NAMALWA (cell line): ENCODE measurements at regions not wholly inside any gene's neighbourhood (a gene's known extent, or its start where the extent isn't known, plus 50 kb on each side); places are given as distances from the start of the nearest gene placed in this dataset.

ENCODE experiments used
- DNase-seq: peaks from one replicate; pipeline ENCODE4 v3.0.0-alpha.2; 2015; ENCODE audit warnings: low spot score

- DNase-seq: no peak
Measured at GRCh38 chr2:58664523-58665151, 423.5 kb upstream of the FANCL start.

GRCh38 chr2:58660046-58660445 is 418.9 kb upstream of the FANCL start:
- DNase-seq: no peak

GRCh38 chr2:58655152-58655551 is 414.0 kb upstream of the FANCL start:
- DNase-seq: no peak

- no peak for DNase-seq
Measured at GRCh38 chr2:58651930-58652329, 410.8 kb upstream of the FANCL start.

- DNase-seq: no peak
Measured at GRCh38 chr2:58650781-58651180, 409.7 kb upstream of the FANCL start.

- no peak for DNase-seq
Measured at GRCh38 chr2:58649756-58650155, 408.6 kb upstream of the FANCL start.

- DNase-seq: peak; percentile 29
Measured at GRCh38 chr2:58645017-58645416, 403.9 kb upstream of the FANCL start.

GRCh38 chr2:58644451-58644850 is 403.3 kb upstream of the FANCL start:
- no peak for DNase-seq

- DNase-seq: no peak
Measured at GRCh38 chr2:58641001-58641400, 399.9 kb upstream of the FANCL start.

- DNase-seq: no peak
Measured at GRCh38 chr2:58640042-58640441, 398.9 kb upstream of the FANCL start.

- DNase-seq: no peak
Measured at GRCh38 chr2:58638256-58638805, 397.2 kb upstream of the FANCL start.

GRCh38 chr2:58636872-58637271 is 395.7 kb upstream of the FANCL start:
- DNase-seq: no peak

- DNase-seq: no peak
Measured at GRCh38 chr2:58635801-58636375, 394.8 kb upstream of the FANCL start.

- DNase-seq: no peak
Measured at GRCh38 chr2:58634653-58635370, 393.7 kb upstream of the FANCL start.

GRCh38 chr2:58633613-58634365 is 392.7 kb upstream of the FANCL start:
- DNase-seq: no peak

- no peak for DNase-seq
Measured at GRCh38 chr2:58631986-58632385, 390.9 kb upstream of the FANCL start.

- no peak for DNase-seq
Measured at GRCh38 chr2:58629545-58630119, 388.5 kb upstream of the FANCL start.

GRCh38 chr2:58620896-58621295 is 379.8 kb upstream of the FANCL start:
- DNase-seq: no peak

- no peak for DNase-seq
Measured at GRCh38 chr2:58620093-58620492, 379.0 kb upstream of the FANCL start.

GRCh38 chr2:58616961-58617360 is 375.8 kb upstream of the FANCL start:
- no peak for DNase-seq

- DNase-seq: no peak
Measured at GRCh38 chr2:58614219-58614618, 373.1 kb upstream of the FANCL start.

- DNase-seq: no peak
Measured at GRCh38 chr2:58612973-58613372, 371.8 kb upstream of the FANCL start.
